GM12878 (cell line): ENCODE measurements at regions not wholly inside any gene's neighbourhood (a gene's known extent, or its start where the extent isn't known, plus 50 kb on each side); places are given as distances from the start of the nearest gene placed in this dataset.

ENCODE experiments used
- ATAC-seq: fragments of 200-7000 bp; cut with Tn5 transposase; 3 replicates; pipeline ENCODE4 v1.9.1; 2020; ENCODE audit warnings: mild to moderate bottlenecking, moderate library complexity
- BruUV-seq: library from RNA; stranded (reverse); fragments of 400-500 nt; replicated peaks from 2 replicates; lab custom pipeline; 2021; lab: Mats Ljungman, UMichigan
- CTCF ChIA-PET: fragments of 300-600 bp; sonication (Branson Sonifier 250); formaldehyde crosslinking; extraction: SDS; loops from one replicate; lab custom pipeline; 2021; ENCODE audit warnings: inconsistent platforms; lab: Yijun Ruan, JAX
- POLR2A ChIA-PET: fragments of 350-600 bp; formaldehyde crosslinking; extraction: SDS; loops from one replicate; lab custom pipeline; 2021; ENCODE audit warnings: inconsistent platforms; lab: Charles Lee
- RAD21 ChIA-PET: fragments of 300-600 bp; sonication (Branson Sonifier 250); formaldehyde crosslinking; loops from one replicate; lab custom pipeline; 2023; ENCODE audit warnings: antibody characterized with exemption; ENCODE audit not compliant: unreplicated experiment; lab: Charles Lee
- SMC1A ChIA-PET: fragments of 300-600 bp; sonication (Branson Sonifier 250); formaldehyde crosslinking; loops from one replicate; lab custom pipeline; 2023; ENCODE audit not compliant: unreplicated experiment, uncharacterized antibody; lab: Charles Lee
- DNase-seq: peaks from one replicate; pipeline ENCODE4 v3.0.0-alpha.2; 2011; ENCODE audit warnings: low read depth, low spot score
- FAIRE-seq: peaks from 3 replicates; lab custom pipeline; 2011; peaks lifted over from hg19 to GRCh38; lab: Jason Lieb, UNC
- H2AFZ ChIP-seq: 2 replicates; pipeline ENCODE4 v1.6.0; 2011; ENCODE audit warnings: low read depth, low read length, control low read depth; ENCODE audit not compliant: control insufficient read depth
- H3K27ac ChIP-seq: 2 replicates; pipeline ENCODE4 v1.5.1; 2011; ENCODE audit warnings: control low read depth; ENCODE audit not compliant: control insufficient read depth, insufficient read depth
- H3K27me3 ChIP-seq, 2 experiments: replicated peaks in 1 of 2; 2 replicates each; pipeline versions ENCODE4 v1.6.0 to v1.6.1; 2011; ENCODE audit warnings: low read length in 1 of 2; ENCODE audit not compliant: control insufficient read depth in 2 of 2, insufficient read depth in 2 of 2
- H3K36me3 ChIP-seq, 2 experiments: 2 replicates each; pipeline ENCODE4 v1.5.1; 2011; ENCODE audit warnings: low read length in 1 of 2; ENCODE audit not compliant: control insufficient read depth in 2 of 2, insufficient read depth in 2 of 2
- H3K4me1 ChIP-seq: 2 replicates; pipeline ENCODE4 v1.6.1; 2011; ENCODE audit warnings: mild to moderate bottlenecking, low read length, moderate library complexity, mixed read lengths; ENCODE audit not compliant: control insufficient read depth, insufficient read depth
- H3K4me2 ChIP-seq: 2 replicates; pipeline ENCODE4 v1.6.0; 2011; ENCODE audit warnings: control low read depth; ENCODE audit not compliant: control insufficient read depth, insufficient read depth
- H3K4me3 ChIP-seq: fragments of 200-600 bp; sonication (generic); 2 replicates; pipeline ENCODE4 v1.5.1; 2016
- H3K79me2 ChIP-seq: 2 replicates; pipeline ENCODE4 v1.6.0; 2011; ENCODE audit warnings: low read length; ENCODE audit not compliant: control insufficient read depth, insufficient read depth
- H3K9ac ChIP-seq: 2 replicates; pipeline ENCODE4 v1.8.0; 2011; ENCODE audit warnings: low read length, control low read depth, mixed read lengths; ENCODE audit not compliant: control insufficient read depth, insufficient read depth
- H3K9me3 ChIP-seq: replicated peaks from 3 replicates; pipeline ENCODE4 v1.5.1; 2011; ENCODE audit warnings: mild to moderate bottlenecking, low read length; ENCODE audit not compliant: control insufficient read depth, insufficient read depth
- H4K20me1 ChIP-seq: 2 replicates; pipeline ENCODE4 v1.6.0; 2011; ENCODE audit not compliant: control insufficient read depth, insufficient read depth
- BMI1 ChIP-seq: fragments of 450-650 bp; IDR thresholded peaks from 2 replicates; pipeline ENCODE4 v1.6.1; 2016; ENCODE audit warnings: mild to moderate bottlenecking, moderate library complexity, borderline replicate concordance
- FOS ChIP-seq: IDR thresholded peaks from 3 replicates; pipeline ENCODE4 v1.6.1; 2011; ENCODE audit warnings: borderline replicate concordance; ENCODE audit not compliant: insufficient read length; ENCODE audit errors: extremely low read depth
- HDAC6 ChIP-seq: fragments of 200-600 bp; sonication (generic); IDR thresholded peaks from one replicate; pipeline ENCODE4 v1.8.0; 2017; ENCODE audit warnings: antibody characterized with exemption; ENCODE audit not compliant: unreplicated experiment
- HDGF ChIP-seq: fragments of 450-650 bp; IDR thresholded peaks from 2 replicates; pipeline ENCODE4 v1.6.1; 2016; ENCODE audit warnings: antibody characterized with exemption
- MYC ChIP-seq: IDR thresholded peaks from 2 replicates; pipeline ENCODE4 v1.6.1; 2011; ENCODE audit warnings: mild to moderate bottlenecking, low read length, moderate library complexity, inconsistent platforms; ENCODE audit not compliant: insufficient read depth, insufficient replicate concordance, insufficient read length, severe bottlenecking
- PAX8 ChIP-seq: fragments of 450-650 bp; IDR thresholded peaks from 2 replicates; pipeline ENCODE4 v1.6.1; 2017; ENCODE audit warnings: mild to moderate bottlenecking, moderate library complexity
- PML ChIP-seq: IDR thresholded peaks from 2 replicates; pipeline ENCODE4 v1.6.1; 2012; ENCODE audit warnings: low read length, inconsistent platforms
- RCOR1 ChIP-seq: conservative IDR thresholded peaks from 2 replicates; pipeline ENCODE4 v1.6.1; 2012; ENCODE audit warnings: low read depth, low read length, improper control_type of control experiment
- SMC3 ChIP-seq: IDR thresholded peaks from 2 replicates; pipeline ENCODE4 v1.6.1; 2011; ENCODE audit warnings: low read length, improper control_type of control experiment, borderline replicate concordance
- SPI1 ChIP-seq: IDR thresholded peaks from 2 replicates; pipeline ENCODE4 v1.6.1; 2011; ENCODE audit warnings: low read depth, mild to moderate bottlenecking, low read length, moderate library complexity, borderline replicate concordance; ENCODE audit not compliant: insufficient read depth
- TARDBP ChIP-seq: IDR thresholded peaks from 2 replicates; pipeline ENCODE4 v1.6.1; 2016; ENCODE audit warnings: borderline replicate concordance
- TCF7 ChIP-seq: IDR thresholded peaks from 2 replicates; pipeline ENCODE4 v1.6.1; 2014; ENCODE audit warnings: antibody characterized with exemption, borderline replicate concordance
- YBX1 ChIP-seq: fragments of 450-650 bp; IDR thresholded peaks from 2 replicates; pipeline ENCODE4 v1.6.1; 2016; ENCODE audit warnings: antibody characterized with exemption
- ZNF24 ChIP-seq: fragments of 450-650 bp; IDR thresholded peaks from 2 replicates; pipeline ENCODE4 v1.6.1; 2017; ENCODE audit warnings: antibody characterized with exemption, mild to moderate bottlenecking
- WGBS: methylation state at CpG from one replicate; pipeline ENCODE4 v1.1.6; 2016; ENCODE audit warnings: low lambda C conversion rate; ENCODE audit not compliant: insufficient replicate concordance, insufficient coverage; ENCODE audit errors: missing lambda C conversion rate; 5-methylcytosine and 5-hydroxymethylcytosine counted together
- in situ Hi-C: fragments of 300-500 bp; cut with MboI; formaldehyde crosslinking; loops from 9 replicates; pipeline ENCODE4 v1.14.3; 2018; ENCODE audit warnings: mixed read lengths
- intact Hi-C: fragments of 100-400 bp; cut with micrococcal nuclease; formaldehyde crosslinking; loops from one replicate; pipeline ENCODE4 v1.14.2; 2022; ENCODE audit not compliant: unreplicated experiment
- TF ChIP-seq, protein P1 (sequence below): IDR thresholded peaks from 2 replicates; pipeline ENCODE4 v1.6.1; 2012; ENCODE audit warnings: mild to moderate bottlenecking, low read depth, low read length
- TF ChIP-seq, protein P2 (sequence below): fragments of 450-650 bp; IDR thresholded peaks from 2 replicates; pipeline ENCODE4 v1.6.1; 2017; ENCODE audit warnings: low read depth, mild to moderate bottlenecking, moderate library complexity
- TF ChIP-seq, protein P3 (sequence below): fragments of 450-650 bp; IDR thresholded peaks from 2 replicates; pipeline ENCODE4 v1.6.1; 2016; ENCODE audit warnings: mild to moderate bottlenecking, moderate library complexity, borderline replicate concordance

DNA sequence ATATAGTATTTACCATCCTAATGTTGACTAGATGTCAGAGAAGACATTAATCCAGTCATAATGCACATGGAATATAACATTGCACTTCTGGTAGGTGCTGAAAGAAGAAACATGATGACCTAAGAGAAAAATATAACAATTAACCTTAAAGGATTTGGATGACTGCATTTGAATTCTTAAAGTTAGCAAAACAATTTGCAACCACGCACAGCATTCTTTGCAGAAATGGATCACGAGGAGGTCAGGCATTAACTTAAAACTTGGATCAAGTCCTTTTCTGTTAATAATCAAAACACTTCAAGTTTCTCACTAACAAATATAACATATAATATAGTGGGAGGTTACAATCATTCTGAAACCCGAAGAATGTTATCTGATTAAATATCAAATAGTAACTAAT is 525.0 kb upstream of the SLITRK6 start:
- H3K9ac ChIP-seq, result no peak overlapping the region
- RAD21 ChIA-PET, result no interaction called here
- H3K27ac ChIP-seq, result no peak overlapping the region
- intact Hi-C loops (no loop called here), in situ Hi-C loops (no loop called here)
- 1% methylated on average over 3 of the region's 3 CpGs for WGBS
- no peak overlapping the region for H3K4me3 ChIP-seq
- H3K4me2 ChIP-seq, result no peak overlapping the region
- H4K20me1 ChIP-seq, result no peaks in the 10 kb centered on the region
- H3K36me3 ChIP-seq, result no peaks in the 10 kb centered on the region
- no peaks in the 10 kb centered on the region for H3K4me1 ChIP-seq
- ATAC-seq (no peak), DNase-seq (no peak), FAIRE-seq (no peak)
- POLR2A ChIA-PET, result no interaction called here
- CTCF ChIA-PET, result no interaction called here
- SMC1A ChIA-PET, result no interaction called here
- TF ChIP-seq, protein P1, sequence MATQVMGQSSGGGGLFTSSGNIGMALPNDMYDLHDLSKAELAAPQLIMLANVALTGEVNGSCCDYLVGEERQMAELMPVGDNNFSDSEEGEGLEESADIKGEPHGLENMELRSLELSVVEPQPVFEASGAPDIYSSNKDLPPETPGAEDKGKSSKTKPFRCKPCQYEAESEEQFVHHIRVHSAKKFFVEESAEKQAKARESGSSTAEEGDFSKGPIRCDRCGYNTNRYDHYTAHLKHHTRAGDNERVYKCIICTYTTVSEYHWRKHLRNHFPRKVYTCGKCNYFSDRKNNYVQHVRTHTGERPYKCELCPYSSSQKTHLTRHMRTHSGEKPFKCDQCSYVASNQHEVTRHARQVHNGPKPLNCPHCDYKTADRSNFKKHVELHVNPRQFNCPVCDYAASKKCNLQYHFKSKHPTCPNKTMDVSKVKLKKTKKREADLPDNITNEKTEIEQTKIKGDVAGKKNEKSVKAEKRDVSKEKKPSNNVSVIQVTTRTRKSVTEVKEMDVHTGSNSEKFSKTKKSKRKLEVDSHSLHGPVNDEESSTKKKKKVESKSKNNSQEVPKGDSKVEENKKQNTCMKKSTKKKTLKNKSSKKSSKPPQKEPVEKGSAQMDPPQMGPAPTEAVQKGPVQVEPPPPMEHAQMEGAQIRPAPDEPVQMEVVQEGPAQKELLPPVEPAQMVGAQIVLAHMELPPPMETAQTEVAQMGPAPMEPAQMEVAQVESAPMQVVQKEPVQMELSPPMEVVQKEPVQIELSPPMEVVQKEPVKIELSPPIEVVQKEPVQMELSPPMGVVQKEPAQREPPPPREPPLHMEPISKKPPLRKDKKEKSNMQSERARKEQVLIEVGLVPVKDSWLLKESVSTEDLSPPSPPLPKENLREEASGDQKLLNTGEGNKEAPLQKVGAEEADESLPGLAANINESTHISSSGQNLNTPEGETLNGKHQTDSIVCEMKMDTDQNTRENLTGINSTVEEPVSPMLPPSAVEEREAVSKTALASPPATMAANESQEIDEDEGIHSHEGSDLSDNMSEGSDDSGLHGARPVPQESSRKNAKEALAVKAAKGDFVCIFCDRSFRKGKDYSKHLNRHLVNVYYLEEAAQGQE, result no peak
- TF ChIP-seq TCF7 (no peak), TARDBP (no peak), ZNF24 (no peak), HDGF (no peak), PAX8 (no peak), RCOR1 (no peak), MYC (no peak), YBX1 (no peak), PML (no peak), BMI1 (no peak), HDAC6 (no peak), SMC3 (no peak), SPI1 (no peak), FOS (no peak)
- TF ChIP-seq, protein P2, sequence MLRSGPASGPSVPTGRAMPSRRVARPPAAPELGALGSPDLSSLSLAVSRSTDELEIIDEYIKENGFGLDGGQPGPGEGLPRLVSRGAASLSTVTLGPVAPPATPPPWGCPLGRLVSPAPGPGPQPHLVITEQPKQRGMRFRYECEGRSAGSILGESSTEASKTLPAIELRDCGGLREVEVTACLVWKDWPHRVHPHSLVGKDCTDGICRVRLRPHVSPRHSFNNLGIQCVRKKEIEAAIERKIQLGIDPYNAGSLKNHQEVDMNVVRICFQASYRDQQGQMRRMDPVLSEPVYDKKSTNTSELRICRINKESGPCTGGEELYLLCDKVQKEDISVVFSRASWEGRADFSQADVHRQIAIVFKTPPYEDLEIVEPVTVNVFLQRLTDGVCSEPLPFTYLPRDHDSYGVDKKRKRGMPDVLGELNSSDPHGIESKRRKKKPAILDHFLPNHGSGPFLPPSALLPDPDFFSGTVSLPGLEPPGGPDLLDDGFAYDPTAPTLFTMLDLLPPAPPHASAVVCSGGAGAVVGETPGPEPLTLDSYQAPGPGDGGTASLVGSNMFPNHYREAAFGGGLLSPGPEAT, result no peak
- TF ChIP-seq, protein P3, sequence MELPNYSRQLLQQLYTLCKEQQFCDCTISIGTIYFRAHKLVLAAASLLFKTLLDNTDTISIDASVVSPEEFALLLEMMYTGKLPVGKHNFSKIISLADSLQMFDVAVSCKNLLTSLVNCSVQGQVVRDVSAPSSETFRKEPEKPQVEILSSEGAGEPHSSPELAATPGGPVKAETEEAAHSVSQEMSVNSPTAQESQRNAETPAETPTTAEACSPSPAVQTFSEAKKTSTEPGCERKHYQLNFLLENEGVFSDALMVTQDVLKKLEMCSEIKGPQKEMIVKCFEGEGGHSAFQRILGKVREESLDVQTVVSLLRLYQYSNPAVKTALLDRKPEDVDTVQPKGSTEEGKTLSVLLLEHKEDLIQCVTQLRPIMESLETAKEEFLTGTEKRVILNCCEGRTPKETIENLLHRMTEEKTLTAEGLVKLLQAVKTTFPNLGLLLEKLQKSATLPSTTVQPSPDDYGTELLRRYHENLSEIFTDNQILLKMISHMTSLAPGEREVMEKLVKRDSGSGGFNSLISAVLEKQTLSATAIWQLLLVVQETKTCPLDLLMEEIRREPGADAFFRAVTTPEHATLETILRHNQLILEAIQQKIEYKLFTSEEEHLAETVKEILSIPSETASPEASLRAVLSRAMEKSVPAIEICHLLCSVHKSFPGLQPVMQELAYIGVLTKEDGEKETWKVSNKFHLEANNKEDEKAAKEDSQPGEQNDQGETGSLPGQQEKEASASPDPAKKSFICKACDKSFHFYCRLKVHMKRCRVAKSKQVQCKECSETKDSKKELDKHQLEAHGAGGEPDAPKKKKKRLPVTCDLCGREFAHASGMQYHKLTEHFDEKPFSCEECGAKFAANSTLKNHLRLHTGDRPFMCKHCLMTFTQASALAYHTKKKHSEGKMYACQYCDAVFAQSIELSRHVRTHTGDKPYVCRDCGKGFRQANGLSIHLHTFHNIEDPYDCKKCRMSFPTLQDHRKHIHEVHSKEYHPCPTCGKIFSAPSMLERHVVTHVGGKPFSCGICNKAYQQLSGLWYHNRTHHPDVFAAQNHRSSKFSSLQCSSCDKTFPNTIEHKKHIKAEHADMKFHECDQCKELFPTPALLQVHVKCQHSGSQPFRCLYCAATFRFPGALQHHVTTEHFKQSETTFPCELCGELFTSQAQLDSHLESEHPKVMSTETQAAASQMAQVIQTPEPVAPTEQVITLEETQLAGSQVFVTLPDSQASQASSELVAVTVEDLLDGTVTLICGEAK, result no peak
- no peaks in the 10 kb centered on the region for H3K9me3 ChIP-seq
- H3K27me3 ChIP-seq, result no peaks in the 10 kb centered on the region
- no TSS peak for BruUV-seq
- no peaks in the 10 kb centered on the region for H3K79me2 ChIP-seq
- H2AFZ ChIP-seq, result no peak overlapping the region
